ENCODE measurements at regions not wholly inside any gene's neighbourhood (a gene's known extent, or its start where the extent isn't known, plus 50 kb on each side); places are given as distances from the start of the nearest gene placed in this dataset.
A peak's percentile ranks its signal among the peaks of the same experiment; 100 is the strongest.

DNA sequence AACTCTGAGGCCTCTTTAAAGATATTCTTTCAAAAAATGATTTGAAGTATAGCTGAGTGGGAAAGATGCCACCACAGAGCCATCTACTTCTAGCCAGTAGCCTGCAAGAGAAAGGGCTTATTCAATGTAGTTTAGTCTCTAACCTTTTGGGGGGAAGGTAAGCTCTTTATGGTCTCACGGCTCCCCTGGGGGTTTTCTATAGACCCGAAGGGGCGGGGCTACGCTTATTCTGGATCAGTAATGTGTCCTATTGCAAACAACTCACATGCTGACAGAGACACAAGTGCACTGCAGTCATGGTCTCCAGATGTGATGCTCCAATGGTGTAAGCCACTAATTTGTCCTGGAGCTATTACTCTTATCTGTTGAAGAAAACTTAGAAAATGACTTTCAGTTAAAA, 53.4 kb upstream of the RPS23 start:
- Histone ChIP-seq H3K79me2 (ENCODE audit: control insufficient read depth, insufficient read depth, low read length) (no peaks in the 10 kb centered on the region), H3K9me1 (ENCODE audit: control insufficient read depth, insufficient read depth, low read length) (no peaks in the 10 kb centered on the region), H3K27ac (ENCODE audit: extremely low read depth, low read depth, low read length) (no peak overlapping the region), H3K4me3 (no peak overlapping the region), H3K9ac (ENCODE audit: insufficient read depth in 1 of 2, low read depth in 2 of 2, low read length in 2 of 2) (no peak overlapping the region), H3K4me1 (replicated peaks in 1 of 2; ENCODE audit: control insufficient read depth in 2 of 2, insufficient read depth in 2 of 2, low read length in 2 of 2) (peaks cover 0 to 26% of the 10 kb centered on the region in 2 experiments; a peak in 4 of 5 replicates), H3K36me3 (ENCODE audit: control insufficient read depth, insufficient read depth, low read length) (no peaks in the 10 kb centered on the region), H3K4me2 (ENCODE audit: insufficient read depth, low read length) (no peak overlapping the region), H3K9me3 (replicated peaks; ENCODE audit: control insufficient read depth, insufficient read depth, low read depth, low read length) (0 out of 2 replicates have a peak, but pooled peaks cover 4% of the 10 kb centered on the region), H2AFZ (ENCODE audit: low read depth, low read length) (peak overlapping the region; percentile 44; the same call in 1 of the 2 replicates), H3K27me3 (ENCODE audit: control insufficient read depth in 2 of 2, insufficient read depth in 2 of 2, low read length in 2 of 2) (no peaks in the 10 kb centered on the region), H4K20me1 (replicated peaks; ENCODE audit: control insufficient read depth, insufficient read depth, low read length) (no peaks in the 10 kb centered on the region)
- in situ Hi-C loops (cut with MboI) (no loop called here), intact Hi-C loops (cut with micrococcal nuclease) (no loop called here)
- TF ChIP-seq TAF15 (IDR thresholded peaks at IDR 0.05; ENCODE audit: low read depth, low read length): no peak
- TF ChIP-seq, protein P1, sequence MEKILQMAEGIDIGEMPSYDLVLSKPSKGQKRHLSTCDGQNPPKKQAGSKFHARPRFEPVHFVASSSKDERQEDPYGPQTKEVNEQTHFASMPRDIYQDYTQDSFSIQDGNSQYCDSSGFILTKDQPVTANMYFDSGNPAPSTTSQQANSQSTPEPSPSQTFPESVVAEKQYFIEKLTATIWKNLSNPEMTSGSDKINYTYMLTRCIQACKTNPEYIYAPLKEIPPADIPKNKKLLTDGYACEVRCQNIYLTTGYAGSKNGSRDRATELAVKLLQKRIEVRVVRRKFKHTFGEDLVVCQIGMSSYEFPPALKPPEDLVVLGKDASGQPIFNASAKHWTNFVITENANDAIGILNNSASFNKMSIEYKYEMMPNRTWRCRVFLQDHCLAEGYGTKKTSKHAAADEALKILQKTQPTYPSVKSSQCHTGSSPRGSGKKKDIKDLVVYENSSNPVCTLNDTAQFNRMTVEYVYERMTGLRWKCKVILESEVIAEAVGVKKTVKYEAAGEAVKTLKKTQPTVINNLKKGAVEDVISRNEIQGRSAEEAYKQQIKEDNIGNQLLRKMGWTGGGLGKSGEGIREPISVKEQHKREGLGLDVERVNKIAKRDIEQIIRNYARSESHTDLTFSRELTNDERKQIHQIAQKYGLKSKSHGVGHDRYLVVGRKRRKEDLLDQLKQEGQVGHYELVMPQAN (IDR thresholded peaks at IDR 0.05; ENCODE audit: borderline replicate concordance): no peak
- no peak for FAIRE-seq
- ChIA-PET POLR2A (interaction anchor here (0.6 to 0.9 kb wide), 2 partner anchors 47 to 742 kb away, joined by 3 read pairs; no protein-coding TSS in a partner anchor), CTCF (ENCODE audit: low intra/inter-chr PET ratio) (no interaction called here)
- BruUV-seq (replicated peaks): no TSS peak
- WGBS (ENCODE audit: insufficient coverage, low coverage, missing lambda C conversion rate): 45% methylated on average over 4 of the region's 4 CpGs
- ATAC-seq: no peak
- no peak for DNase-seq (ENCODE audit: extremely low read depth in 1 of 4, low spot score in 3 of 4)
